GM12864 (cell line): ENCODE measurements at regions not wholly inside any gene's neighbourhood (a gene's known extent, or its start where the extent isn't known, plus 50 kb on each side); places are given as distances from the start of the nearest gene placed in this dataset.

Experiments used
- DNase-seq: peaks from one replicate; pipeline ENCODE4 v3.0.0-alpha.2; 2011; ENCODE audit warnings: low read depth
- H3K4me3 ChIP-seq: 2 replicates; pipeline ENCODE4 v1.5.1; 2011; ENCODE audit warnings: mild to moderate bottlenecking, low read depth, low read length, control low read depth
- CTCF ChIP-seq: IDR thresholded peaks from 2 replicates; pipeline ENCODE4 v1.5.1; 2011; ENCODE audit warnings: low read depth, mild to moderate bottlenecking, moderate library complexity, low read length, control low read depth, inconsistent platforms; ENCODE audit errors: missing control alignments

- TF ChIP-seq CTCF = no peak
- DNase-seq = no peak
- H3K4me3 ChIP-seq = no peak overlapping the region
Measured at GRCh38 chr6:142697922-142698321, 247.1 kb downstream of the HIVEP2 start.

- no peak for DNase-seq
- H3K4me3 ChIP-seq = no peak overlapping the region
- peak; percentile 24 for TF ChIP-seq CTCF
Measured at GRCh38 chr6:142698751-142699150, 246.2 kb downstream of the HIVEP2 start.

- no peak overlapping the region for H3K4me3 ChIP-seq
- no peak for TF ChIP-seq CTCF
- DNase-seq = no peak
Measured at GRCh38 chr6:142699391-142699790, 245.6 kb downstream of the HIVEP2 start.

DNA sequence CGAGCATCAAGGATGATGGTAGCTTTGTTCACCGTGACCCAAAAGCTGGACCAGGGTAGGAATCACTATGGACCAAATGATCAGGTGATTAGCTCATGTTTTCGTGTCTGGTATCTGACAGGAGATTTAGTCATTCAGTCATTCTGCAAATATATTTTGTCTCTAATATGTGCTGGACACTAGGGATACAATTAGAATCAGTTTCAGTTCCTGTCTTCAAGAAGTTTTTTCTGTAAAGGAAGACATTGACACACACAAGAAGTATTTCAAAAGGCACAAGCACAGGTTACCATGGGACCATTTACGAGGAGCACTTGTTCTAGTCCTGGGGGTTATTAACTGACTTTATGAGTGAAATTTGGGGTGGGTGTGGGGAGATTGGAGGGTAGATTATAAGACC, 244.9 kb downstream of the HIVEP2 start:
- no peak overlapping the region for H3K4me3 ChIP-seq
- DNase-seq = no peak
- no peak for TF ChIP-seq CTCF

DNA sequence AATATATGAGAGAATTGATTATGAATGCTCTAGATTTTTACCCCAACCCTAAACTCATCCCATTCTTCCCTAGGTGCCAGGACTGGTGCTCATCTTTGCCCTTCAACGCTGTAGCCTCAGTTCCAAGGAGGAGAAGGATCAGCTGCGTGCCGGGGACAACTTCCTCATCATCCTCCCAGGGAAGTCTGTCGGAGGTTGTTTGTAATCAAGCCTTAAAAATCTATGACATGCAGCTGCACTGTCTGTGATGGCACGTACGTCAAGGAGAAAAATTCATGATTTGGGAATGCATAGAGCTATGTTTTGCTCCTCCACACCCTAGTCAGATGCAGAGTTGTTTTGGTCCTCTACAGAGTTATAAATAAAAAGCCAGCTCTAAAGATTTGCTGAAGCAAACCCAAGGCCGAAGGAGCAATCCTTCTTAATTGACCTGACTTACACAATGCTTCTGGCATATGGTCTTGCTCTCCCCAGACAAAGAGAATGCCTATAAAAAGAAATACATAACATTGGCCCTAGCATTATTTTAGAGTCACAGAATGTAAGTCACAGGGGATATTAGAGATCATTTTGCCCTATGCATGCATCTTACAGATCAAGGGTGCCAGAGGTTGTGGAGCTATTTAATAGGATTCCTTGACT, 244.2 kb downstream of the HIVEP2 start:
- no peak for DNase-seq
- TF ChIP-seq CTCF = no peak
- H3K4me3 ChIP-seq = no peak overlapping the region
